Breast epithelium (tissue), 4 donors: ENCODE measurements at regions not wholly inside any gene's neighbourhood (a gene's known extent, or its start where the extent isn't known, plus 50 kb on each side); places are given as distances from the start of the nearest gene placed in this dataset.

ENCODE experiments used
- DNase-seq, 2 donors: peaks; one replicate each; pipeline ENCODE4 v3.0.0-alpha.2; 2019; ENCODE audit warnings: low spot score in 2 of 2
- H3K27ac ChIP-seq, 2 donors: fragments of 200-600 bp; sonication (generic) in 1 of 2; one replicate each; pipeline ENCODE4 v1.5.1; 2016 to 2019; ENCODE audit warnings: mild to moderate bottlenecking in 1 of 2
- H3K27me3 ChIP-seq, 2 donors: fragments of 200-600 bp; sonication (generic) in 1 of 2; one replicate each; pipeline versions ENCODE4 v1.5.1 to v1.6.0; 2017 to 2019; ENCODE audit warnings: control low read depth in 1 of 2, mild to moderate bottlenecking in 1 of 2
- H3K36me3 ChIP-seq: fragments of 200-600 bp; one replicate; pipeline ENCODE4 v1.5.1; 2019
- H3K4me1 ChIP-seq, 2 donors: fragments of 200-600 bp; sonication (generic); one replicate each; pipeline ENCODE4 v1.5.1; 2016 to 2019; ENCODE audit warnings: control low read depth in 1 of 2
- H3K4me3 ChIP-seq, 3 donors: fragments of 200-600 bp; sonication (generic); 1 replicate in 2 of 3; 2 replicates in 1 of 3; pipeline ENCODE4 v1.5.1; 2016 to 2019; ENCODE audit warnings: mild to moderate bottlenecking in 3 of 3, moderate library complexity in 2 of 3
- H3K9me3 ChIP-seq, 2 donors: fragments of 200-600 bp; sonication (generic) in 1 of 2; one replicate each; pipeline ENCODE4 v1.5.1; 2016 to 2019; ENCODE audit warnings: control low read depth in 1 of 2
- CTCF ChIP-seq, 3 donors: fragments of 450-650 bp; IDR thresholded peaks; one replicate each; pipeline ENCODE4 v1.5.1; 2016 to 2017; ENCODE audit warnings: antibody characterized with exemption in 3 of 3, mild to moderate bottlenecking in 3 of 3, moderate library complexity in 3 of 3
- POLR2A ChIP-seq: fragments of 450-650 bp; IDR thresholded peaks from one replicate; pipeline ENCODE4 v1.6.1; 2016; ENCODE audit warnings: antibody characterized with exemption, mild to moderate bottlenecking, moderate library complexity
- POLR2AphosphoS5 ChIP-seq, 3 donors: sonication (generic); formaldehyde crosslinking; IDR thresholded peaks; one replicate each; pipeline ENCODE4 v1.6.1; 2017; ENCODE audit warnings: antibody characterized with exemption in 3 of 3
- intact Hi-C: fragments of 100-400 bp; cut with DNase I; formaldehyde crosslinking; loops from one replicate; pipeline ENCODE4 v1.15.1; 2023; ENCODE audit warnings: low total_unique reads

DNA sequence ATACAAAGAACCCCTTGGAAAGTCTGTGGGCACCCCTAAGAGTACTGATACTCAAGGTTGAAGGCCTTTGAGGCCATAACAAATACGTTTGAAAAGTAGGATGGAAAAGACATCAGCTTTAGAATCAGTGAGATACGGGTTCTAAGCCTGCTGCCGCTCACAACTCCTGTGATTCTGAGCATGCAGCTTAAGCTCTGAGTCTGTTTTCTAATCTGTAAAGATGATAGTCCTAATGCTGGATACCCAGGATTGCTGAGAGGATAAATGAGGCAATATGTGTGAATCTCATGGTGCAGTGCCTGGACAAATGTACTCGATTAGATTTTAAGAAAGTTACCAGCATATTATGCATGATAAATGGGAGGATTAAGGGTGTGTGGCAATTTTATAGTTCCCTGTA, 321.0 kb upstream of the HSF2 start:
- no peaks in the 10 kb centered on the region for H3K4me1 ChIP-seq
- no peaks in the 10 kb centered on the region for H3K27me3 ChIP-seq
- intact Hi-C loops = no loop called here
- no peak overlapping the region for H3K27ac ChIP-seq
- no peaks in the 10 kb centered on the region for H3K9me3 ChIP-seq
- no peak overlapping the region for H3K4me3 ChIP-seq
- TF ChIP-seq CTCF (IDR thresholded peaks at IDR 0.05) (no peak), POLR2AphosphoS5 (IDR thresholded peaks at IDR 0.05) (no peak), POLR2A (no peak)
- H3K36me3 ChIP-seq = no peaks in the 10 kb centered on the region
- DNase-seq = no peak

DNA sequence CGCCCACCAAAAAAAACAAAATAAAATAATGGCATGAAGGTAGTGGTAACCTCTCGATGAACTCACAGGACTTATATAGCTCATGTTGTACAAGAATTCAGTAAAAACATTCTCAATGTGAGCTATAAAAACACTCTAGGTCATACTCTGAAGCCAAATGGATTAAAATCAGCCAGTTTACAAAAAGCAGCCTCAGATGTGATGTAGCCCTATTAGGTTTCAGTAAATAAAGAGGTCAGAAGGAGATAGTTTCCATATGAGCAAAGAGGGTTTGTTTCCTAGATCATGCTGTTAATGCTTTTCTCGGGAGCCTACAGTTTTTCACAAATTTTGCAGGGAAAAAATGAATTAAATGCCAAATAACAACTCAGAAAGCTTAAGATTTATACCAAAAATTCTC, 319.5 kb upstream of the HSF2 start:
- Histone ChIP-seq H3K4me3 (no peak overlapping the region), H3K27ac (no peak overlapping the region), H3K4me1 (no peaks in the 10 kb centered on the region), H3K27me3 (no peaks in the 10 kb centered on the region), H3K9me3 (no peaks in the 10 kb centered on the region), H3K36me3 (no peaks in the 10 kb centered on the region)
- TF ChIP-seq CTCF (IDR thresholded peaks at IDR 0.05) (no peak), POLR2A (no peak), POLR2AphosphoS5 (IDR thresholded peaks at IDR 0.05) (no peak)
- no peak for DNase-seq
- intact Hi-C loops = no loop called here

- Histone ChIP-seq H3K4me1 (no peaks in the 10 kb centered on the region), H3K36me3 (no peaks in the 10 kb centered on the region), H3K9me3 (no peaks in the 10 kb centered on the region), H3K27ac (no peak overlapping the region), H3K4me3 (no peak overlapping the region), H3K27me3 (no peaks in the 10 kb centered on the region)
- no peak for TF ChIP-seq POLR2AphosphoS5 (IDR thresholded peaks at IDR 0.05)
- TF ChIP-seq CTCF (IDR thresholded peaks at IDR 0.05) = no peak
- intact Hi-C loops = no loop called here
- DNase-seq = no peak
Observed at GRCh38 chr6:122081921-122082320, 317.5 kb upstream of the HSF2 start.

DNA sequence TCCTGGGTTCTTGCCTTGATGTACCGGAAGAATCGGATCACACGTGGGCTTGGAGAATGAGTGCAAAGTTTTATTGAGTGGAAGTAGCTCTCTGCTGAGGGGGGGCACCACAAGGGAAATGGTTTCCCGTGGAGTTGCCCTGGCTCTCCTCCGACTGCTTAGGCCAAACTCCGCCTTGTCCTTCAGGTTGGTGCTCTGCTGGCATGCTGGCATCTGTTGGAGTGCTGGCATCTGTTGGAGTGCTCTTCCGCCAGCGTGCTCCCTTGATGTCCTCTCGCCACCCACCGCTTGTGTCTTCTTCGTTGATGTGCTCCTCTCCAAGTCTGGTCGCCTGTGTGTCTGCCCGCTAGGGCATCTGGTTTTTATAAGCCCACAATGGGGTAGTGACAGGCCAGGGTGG, 317.1 kb upstream of the HSF2 start:
- Histone ChIP-seq H3K4me1 (no peaks in the 10 kb centered on the region), H3K27ac (no peak overlapping the region), H3K4me3 (no peak overlapping the region), H3K36me3 (no peaks in the 10 kb centered on the region), H3K9me3 (no peaks in the 10 kb centered on the region), H3K27me3 (no peaks in the 10 kb centered on the region)
- intact Hi-C loops = no loop called here
- TF ChIP-seq CTCF (IDR thresholded peaks at IDR 0.05) (no peak), POLR2AphosphoS5 (IDR thresholded peaks at IDR 0.05) (no peak), POLR2A (no peak)
- DNase-seq = no peak

DNA sequence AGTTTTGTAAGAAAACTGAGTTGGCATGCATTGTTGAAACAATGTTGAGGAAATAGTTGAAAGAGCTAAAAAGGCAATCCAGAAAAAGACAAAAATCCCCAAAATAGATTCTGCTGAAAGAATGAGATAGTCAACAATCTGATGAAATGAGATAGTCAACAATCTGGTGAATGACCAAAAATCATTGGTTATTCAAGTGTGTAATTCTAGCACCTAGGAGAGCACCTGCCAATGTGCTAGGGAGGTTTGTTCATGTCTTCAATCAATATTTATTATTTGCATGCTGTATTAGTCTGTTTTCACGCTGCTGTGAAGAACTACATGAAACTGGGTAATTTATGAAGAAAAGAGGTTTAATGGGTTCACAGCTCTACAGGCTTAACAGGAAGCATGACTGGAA, 307.1 kb upstream of the HSF2 start:
- H3K4me1 ChIP-seq = no peaks in the 10 kb centered on the region
- TF ChIP-seq CTCF (IDR thresholded peaks at IDR 0.05) = no peak
- TF ChIP-seq POLR2A = no peak
- TF ChIP-seq POLR2AphosphoS5 (IDR thresholded peaks at IDR 0.05) = no peak
- no peak for DNase-seq
- no peak overlapping the region for H3K27ac ChIP-seq
- peaks cover 5% of the 10 kb centered on the region for H3K36me3 ChIP-seq
- H3K9me3 ChIP-seq = no peaks in the 10 kb centered on the region
- no peak overlapping the region for H3K4me3 ChIP-seq
- no peaks in the 10 kb centered on the region for H3K27me3 ChIP-seq
- intact Hi-C loops = no loop called here
